ENCODE measurements at regions not wholly inside any gene's neighbourhood (a gene's known extent, or its start where the extent isn't known, plus 50 kb on each side); places are given as distances from the start of the nearest gene placed in this dataset.

DNA sequence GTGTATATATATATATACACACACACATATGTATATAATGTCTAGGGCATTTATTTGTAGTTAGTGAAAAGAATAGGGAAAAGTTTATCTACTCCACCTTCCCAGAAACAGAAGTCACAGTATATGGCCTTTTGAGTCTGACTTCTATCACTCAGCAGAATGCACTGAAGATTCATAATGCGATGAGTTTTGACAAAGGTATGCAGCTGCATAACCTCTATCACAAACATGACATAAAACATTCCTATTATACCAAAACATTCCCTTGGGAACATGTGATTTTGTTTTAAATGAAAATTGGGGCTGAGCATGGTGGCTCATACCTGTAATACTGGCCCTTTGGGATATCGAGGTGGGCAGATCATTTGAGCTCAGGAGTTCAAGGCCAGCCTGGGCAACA is 137.3 kb upstream of the EEPD1 start:
- Histone ChIP-seq H3K18ac (ENCODE audit: insufficient read length, low read depth, low read length) (no peak overlapping the region), H3K23ac (ENCODE audit: insufficient read length, low read depth, low read length) (no peak overlapping the region), H2BK12ac (ENCODE audit: insufficient read length, low read depth, low read length) (no peak overlapping the region), H3K79me1 (ENCODE audit: insufficient read depth, low read depth, low read length, poor library complexity, severe bottlenecking) (no peaks in the 10 kb centered on the region), H3K27me3 (ENCODE audit: insufficient read depth, low read length) (no peaks in the 10 kb centered on the region), H2BK20ac (ENCODE audit: low read depth, low read length, poor library complexity, severe bottlenecking) (no peak overlapping the region), H4K20me1 (ENCODE audit: control insufficient read depth, insufficient read depth, insufficient read length) (no peaks in the 10 kb centered on the region), H4K91ac (ENCODE audit: insufficient read length, low read depth, low read length) (no peak overlapping the region), H2AK5ac (ENCODE audit: insufficient read length, low read length) (no peak overlapping the region), H3T11ph (ENCODE audit: low read length) (no peak overlapping the region), H3K79me2 (ENCODE audit: insufficient read depth, low read length) (no peaks in the 10 kb centered on the region), H3K4me1 (ENCODE audit: insufficient read depth, low read length) (no peaks in the 10 kb centered on the region), H3K9me3 (ENCODE audit: control insufficient read depth, low read depth, low read length) (no peaks in the 10 kb centered on the region), H3K4me2 (ENCODE audit: insufficient read depth, insufficient read length, low read length) (no peak overlapping the region), H3K56ac (ENCODE audit: insufficient read length, low read depth, low read length) (no peak overlapping the region), H2BK15ac (ENCODE audit: low read depth, low read length) (no peak overlapping the region), H4K5ac (ENCODE audit: insufficient read length, low read depth, low read length) (no peak overlapping the region), H3K9ac (ENCODE audit: extremely low read depth, insufficient read length, low read length) (no peak overlapping the region), H3K14ac (ENCODE audit: insufficient read depth, low read length) (no peak overlapping the region), H2BK120ac (ENCODE audit: low read depth, low read length, poor library complexity, severe bottlenecking) (no peak overlapping the region), H2AFZ (ENCODE audit: low read length) (no peak overlapping the region), H3K23me2 (ENCODE audit: insufficient read length, low read depth, low read length, poor library complexity, severe bottlenecking) (no peaks in the 10 kb centered on the region), H2BK5ac (ENCODE audit: insufficient read length, low read length) (no peak overlapping the region), H3K27ac (ENCODE audit: insufficient read length, low read depth, low read length) (no peak overlapping the region), H4K8ac (replicated peaks; ENCODE audit: insufficient read length, low read depth, low read length) (no peak overlapping the region), H3K4ac (ENCODE audit: low read depth, low read length) (no peak overlapping the region)
- Mint-ChIP-seq H3K4me1 (peaks cover 12% of the 10 kb centered on the region in 2 experiments), H3K4me3 (no peak overlapping the region), H3K27me3 (ENCODE audit: low read depth) (peaks cover 11% of the 10 kb centered on the region), H3K36me3 (ENCODE audit: insufficient read depth in 1 of 3, low read depth in 3 of 3) (no peaks in the 10 kb centered on the region), H3K27ac (no peak overlapping the region; a peak in 1 of 7 replicates), H3K9me3 (no peaks in the 10 kb centered on the region)
- TF ChIP-seq, protein P1, sequence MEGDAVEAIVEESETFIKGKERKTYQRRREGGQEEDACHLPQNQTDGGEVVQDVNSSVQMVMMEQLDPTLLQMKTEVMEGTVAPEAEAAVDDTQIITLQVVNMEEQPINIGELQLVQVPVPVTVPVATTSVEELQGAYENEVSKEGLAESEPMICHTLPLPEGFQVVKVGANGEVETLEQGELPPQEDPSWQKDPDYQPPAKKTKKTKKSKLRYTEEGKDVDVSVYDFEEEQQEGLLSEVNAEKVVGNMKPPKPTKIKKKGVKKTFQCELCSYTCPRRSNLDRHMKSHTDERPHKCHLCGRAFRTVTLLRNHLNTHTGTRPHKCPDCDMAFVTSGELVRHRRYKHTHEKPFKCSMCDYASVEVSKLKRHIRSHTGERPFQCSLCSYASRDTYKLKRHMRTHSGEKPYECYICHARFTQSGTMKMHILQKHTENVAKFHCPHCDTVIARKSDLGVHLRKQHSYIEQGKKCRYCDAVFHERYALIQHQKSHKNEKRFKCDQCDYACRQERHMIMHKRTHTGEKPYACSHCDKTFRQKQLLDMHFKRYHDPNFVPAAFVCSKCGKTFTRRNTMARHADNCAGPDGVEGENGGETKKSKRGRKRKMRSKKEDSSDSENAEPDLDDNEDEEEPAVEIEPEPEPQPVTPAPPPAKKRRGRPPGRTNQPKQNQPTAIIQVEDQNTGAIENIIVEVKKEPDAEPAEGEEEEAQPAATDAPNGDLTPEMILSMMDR (conservative IDR thresholded peaks at IDR 0.05): no peak
- DNase-seq: no peak
- no CpG with 5 or more reads among the region's 2 CpGs for WGBS (ENCODE audit: extremely low coverage, insufficient read length, low lambda C conversion rate)
